ENCODE measurements at regions not wholly inside any gene's neighbourhood (a gene's known extent, or its start where the extent isn't known, plus 50 kb on each side); places are given as distances from the start of the nearest gene placed in this dataset.

DNA sequence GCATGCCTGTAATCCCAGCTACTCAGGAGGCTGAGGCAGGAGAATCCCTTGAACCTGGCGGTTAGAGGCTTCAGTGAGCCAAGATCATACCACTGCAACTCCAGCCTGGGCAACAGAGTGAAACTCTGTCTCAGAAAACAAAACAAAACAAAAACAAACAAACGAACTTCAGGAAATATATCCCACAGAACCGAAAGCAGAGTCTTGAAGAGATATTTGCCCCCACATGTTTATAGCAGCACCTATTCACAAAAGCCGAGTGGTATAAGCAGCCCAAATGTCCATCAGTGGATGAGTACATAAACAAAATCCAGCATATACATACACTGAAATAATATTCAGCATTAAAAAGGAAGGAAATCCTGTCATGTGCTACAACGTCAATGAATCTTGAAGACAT lies 57.6 kb upstream of the GRIN3A start:
- no peak for TF ChIP-seq EZH2 (IDR thresholded peaks at IDR 0.05; ENCODE audit: borderline replicate concordance, insufficient read depth, low read depth, low read length, poor library complexity, severe bottlenecking)
- TF ChIP-seq, protein P1, sequence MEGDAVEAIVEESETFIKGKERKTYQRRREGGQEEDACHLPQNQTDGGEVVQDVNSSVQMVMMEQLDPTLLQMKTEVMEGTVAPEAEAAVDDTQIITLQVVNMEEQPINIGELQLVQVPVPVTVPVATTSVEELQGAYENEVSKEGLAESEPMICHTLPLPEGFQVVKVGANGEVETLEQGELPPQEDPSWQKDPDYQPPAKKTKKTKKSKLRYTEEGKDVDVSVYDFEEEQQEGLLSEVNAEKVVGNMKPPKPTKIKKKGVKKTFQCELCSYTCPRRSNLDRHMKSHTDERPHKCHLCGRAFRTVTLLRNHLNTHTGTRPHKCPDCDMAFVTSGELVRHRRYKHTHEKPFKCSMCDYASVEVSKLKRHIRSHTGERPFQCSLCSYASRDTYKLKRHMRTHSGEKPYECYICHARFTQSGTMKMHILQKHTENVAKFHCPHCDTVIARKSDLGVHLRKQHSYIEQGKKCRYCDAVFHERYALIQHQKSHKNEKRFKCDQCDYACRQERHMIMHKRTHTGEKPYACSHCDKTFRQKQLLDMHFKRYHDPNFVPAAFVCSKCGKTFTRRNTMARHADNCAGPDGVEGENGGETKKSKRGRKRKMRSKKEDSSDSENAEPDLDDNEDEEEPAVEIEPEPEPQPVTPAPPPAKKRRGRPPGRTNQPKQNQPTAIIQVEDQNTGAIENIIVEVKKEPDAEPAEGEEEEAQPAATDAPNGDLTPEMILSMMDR (IDR thresholded peaks at IDR 0.05) = no peak

All from B cell (primary cell).